H9 (cell line): ENCODE measurements at regions not wholly inside any gene's neighbourhood (a gene's known extent, or its start where the extent isn't known, plus 50 kb on each side); places are given as distances from the start of the nearest gene placed in this dataset.

ENCODE experiments used
- DNase-seq: peaks from one replicate; pipeline ENCODE4 v3.0.0-alpha.2; 2017
- H2AFZ ChIP-seq: one replicate; pipeline ENCODE4 v1.6.1; 2013; ENCODE audit warnings: mild to moderate bottlenecking, low read length, control low read depth, moderate library complexity
- H2AK5ac ChIP-seq: 2 replicates; pipeline ENCODE4 v1.6.1; 2013; ENCODE audit warnings: low read length, control low read depth, mixed read lengths; ENCODE audit not compliant: insufficient read length
- H2BK120ac ChIP-seq: one replicate; pipeline ENCODE4 v1.6.1; 2013; ENCODE audit warnings: low read depth, mild to moderate bottlenecking, low read length, control low read depth, inconsistent platforms; ENCODE audit not compliant: poor library complexity, severe bottlenecking
- H2BK12ac ChIP-seq: 2 replicates; pipeline ENCODE4 v1.6.1; 2013; ENCODE audit warnings: low read length, control low read depth, mixed read lengths, low read depth; ENCODE audit not compliant: insufficient read length
- H2BK15ac ChIP-seq: 2 replicates; pipeline ENCODE4 v1.6.1; 2013; ENCODE audit warnings: low read depth, low read length, control low read depth
- H2BK20ac ChIP-seq: one replicate; pipeline ENCODE4 v1.6.1; 2013; ENCODE audit warnings: low read depth, mild to moderate bottlenecking, low read length, control low read depth, inconsistent platforms; ENCODE audit not compliant: poor library complexity, severe bottlenecking
- H2BK5ac ChIP-seq: 2 replicates; pipeline ENCODE4 v1.6.1; 2013; ENCODE audit warnings: low read length, control low read depth, mixed read lengths; ENCODE audit not compliant: insufficient read length
- H3K14ac ChIP-seq: 2 replicates; pipeline ENCODE4 v1.6.1; 2013; ENCODE audit warnings: low read length, control low read depth; ENCODE audit not compliant: insufficient read depth
- H3K18ac ChIP-seq: 2 replicates; pipeline ENCODE4 v1.6.1; 2013; ENCODE audit warnings: low read depth, mild to moderate bottlenecking, mixed read lengths, low read length, control low read depth; ENCODE audit not compliant: insufficient read length
- H3K23ac ChIP-seq: 2 replicates; pipeline ENCODE4 v1.6.1; 2013; ENCODE audit warnings: low read length, control low read depth, mixed read lengths, low read depth; ENCODE audit not compliant: insufficient read length
- H3K23me2 ChIP-seq: 2 replicates; pipeline ENCODE4 v1.6.1; 2013; ENCODE audit warnings: low read depth, mild to moderate bottlenecking, mixed read lengths, low read length, control low read depth; ENCODE audit not compliant: insufficient read length, poor library complexity, severe bottlenecking
- H3K27ac ChIP-seq: 2 replicates; pipeline ENCODE4 v1.5.1; 2013; ENCODE audit warnings: low read length, control low read depth, mixed read lengths, low read depth; ENCODE audit not compliant: insufficient read length
- H3K27me3 ChIP-seq: 2 replicates; pipeline ENCODE4 v1.6.1; 2013; ENCODE audit warnings: low read length, control low read depth, inconsistent platforms; ENCODE audit not compliant: insufficient read depth
- H3K4ac ChIP-seq: 2 replicates; pipeline ENCODE4 v1.6.1; 2013; ENCODE audit warnings: low read depth, mild to moderate bottlenecking, control low read depth, inconsistent platforms, low read length, moderate library complexity
- H3K4me1 ChIP-seq: 2 replicates; pipeline ENCODE4 v1.6.1; 2013; ENCODE audit warnings: low read length, control low read depth, inconsistent platforms; ENCODE audit not compliant: insufficient read depth
- H3K4me2 ChIP-seq: 2 replicates; pipeline ENCODE4 v1.6.1; 2013; ENCODE audit warnings: low read length, control low read depth, mixed read lengths; ENCODE audit not compliant: insufficient read length, insufficient read depth
- H3K56ac ChIP-seq: 2 replicates; pipeline ENCODE4 v1.6.1; 2013; ENCODE audit warnings: low read depth, mild to moderate bottlenecking, mixed read lengths, low read length, control low read depth; ENCODE audit not compliant: insufficient read length
- H3K79me1 ChIP-seq: 2 replicates; pipeline ENCODE4 v1.6.1; 2013; ENCODE audit warnings: low read depth, mild to moderate bottlenecking, moderate library complexity, low read length, control low read depth, inconsistent platforms; ENCODE audit not compliant: insufficient read depth, poor library complexity, severe bottlenecking
- H3K79me2 ChIP-seq: 2 replicates; pipeline ENCODE4 v1.6.1; 2013; ENCODE audit warnings: low read length, control low read depth, inconsistent platforms; ENCODE audit not compliant: insufficient read depth
- H3K9ac ChIP-seq: 2 replicates; pipeline ENCODE4 v1.6.1; 2013; ENCODE audit warnings: low read length, control low read depth, mixed read lengths; ENCODE audit not compliant: insufficient read length; ENCODE audit errors: extremely low read depth
- H3K9me3 ChIP-seq: one replicate; pipeline ENCODE4 v1.6.1; 2013; ENCODE audit warnings: low read depth, low read length, inconsistent platforms; ENCODE audit not compliant: control insufficient read depth
- H3T11ph ChIP-seq: one replicate; pipeline ENCODE4 v1.6.1; 2013; ENCODE audit warnings: mild to moderate bottlenecking, low read length, control low read depth, inconsistent platforms
- H4K20me1 ChIP-seq: one replicate; pipeline ENCODE4 v1.6.1; 2013; ENCODE audit not compliant: control insufficient read depth, insufficient read length, insufficient read depth
- H4K5ac ChIP-seq: 2 replicates; pipeline ENCODE4 v1.6.1; 2013; ENCODE audit warnings: low read depth, mild to moderate bottlenecking, mixed read lengths, low read length, control low read depth; ENCODE audit not compliant: insufficient read length
- H4K8ac ChIP-seq: replicated peaks from 2 replicates; pipeline ENCODE4 v1.6.1; 2013; ENCODE audit warnings: low read length, control low read depth, mixed read lengths, low read depth; ENCODE audit not compliant: insufficient read length
- H4K91ac ChIP-seq: 2 replicates; pipeline ENCODE4 v1.6.1; 2013; ENCODE audit warnings: low read depth, mild to moderate bottlenecking, moderate library complexity, mixed read lengths, low read length, control low read depth; ENCODE audit not compliant: insufficient read length
- H3K27ac Mint-ChIP-seq, 3 experiments: 2 replicates in 2 of 3; 3 replicates in 1 of 3; pipeline ENCODE4 v1.8.0; 2020 to 2021; ENCODE audit warnings: mixed read lengths in 3 of 3, mild to moderate bottlenecking in 1 of 3, moderate library complexity in 1 of 3
- H3K27me3 Mint-ChIP-seq: 2 replicates; pipeline ENCODE4 v1.8.0; 2021; ENCODE audit warnings: low read depth, mild to moderate bottlenecking, moderate library complexity, mixed read lengths
- H3K36me3 Mint-ChIP-seq, 3 experiments: 2 replicates in 2 of 3; 3 replicates in 1 of 3; pipeline ENCODE4 v1.8.0; 2020 to 2021; ENCODE audit warnings: low read depth in 3 of 3, mixed read lengths in 3 of 3; ENCODE audit not compliant: insufficient read depth in 1 of 3
- H3K4me1 Mint-ChIP-seq, 2 experiments: 2 replicates each; pipeline ENCODE4 v1.8.0; 2020; ENCODE audit warnings: mixed read lengths in 2 of 2
- H3K4me3 Mint-ChIP-seq, 2 experiments: 2 replicates in 1 of 2; 3 replicates in 1 of 2; pipeline ENCODE4 v1.8.0; 2020 to 2021; ENCODE audit warnings: mild to moderate bottlenecking in 2 of 2, mixed read lengths in 2 of 2, moderate library complexity in 1 of 2
- H3K9me3 Mint-ChIP-seq, 2 experiments: 2 replicates in 1 of 2; 3 replicates in 1 of 2; pipeline ENCODE4 v1.8.0; 2020; ENCODE audit warnings: mild to moderate bottlenecking in 2 of 2, mixed read lengths in 2 of 2, moderate library complexity in 1 of 2
- WGBS: extraction: QIAGEN DNeasy Blood & Tissue Kit; methylation state at CpG from one replicate; pipeline ENCODE4 v1.1.7; 2013; ENCODE audit warnings: missing lambda C conversion rate, low lambda C conversion rate, mixed read lengths; ENCODE audit not compliant: insufficient read length; ENCODE audit errors: extremely low coverage; 5-methylcytosine and 5-hydroxymethylcytosine counted together
- TF ChIP-seq, protein P1 (sequence below): fragments of 200-600 bp; sonication (generic); conservative IDR thresholded peaks from 3 replicates; pipeline ENCODE4 v1.8.0; 2021; ENCODE audit warnings: antibody characterized with exemption, mild to moderate bottlenecking

DNA sequence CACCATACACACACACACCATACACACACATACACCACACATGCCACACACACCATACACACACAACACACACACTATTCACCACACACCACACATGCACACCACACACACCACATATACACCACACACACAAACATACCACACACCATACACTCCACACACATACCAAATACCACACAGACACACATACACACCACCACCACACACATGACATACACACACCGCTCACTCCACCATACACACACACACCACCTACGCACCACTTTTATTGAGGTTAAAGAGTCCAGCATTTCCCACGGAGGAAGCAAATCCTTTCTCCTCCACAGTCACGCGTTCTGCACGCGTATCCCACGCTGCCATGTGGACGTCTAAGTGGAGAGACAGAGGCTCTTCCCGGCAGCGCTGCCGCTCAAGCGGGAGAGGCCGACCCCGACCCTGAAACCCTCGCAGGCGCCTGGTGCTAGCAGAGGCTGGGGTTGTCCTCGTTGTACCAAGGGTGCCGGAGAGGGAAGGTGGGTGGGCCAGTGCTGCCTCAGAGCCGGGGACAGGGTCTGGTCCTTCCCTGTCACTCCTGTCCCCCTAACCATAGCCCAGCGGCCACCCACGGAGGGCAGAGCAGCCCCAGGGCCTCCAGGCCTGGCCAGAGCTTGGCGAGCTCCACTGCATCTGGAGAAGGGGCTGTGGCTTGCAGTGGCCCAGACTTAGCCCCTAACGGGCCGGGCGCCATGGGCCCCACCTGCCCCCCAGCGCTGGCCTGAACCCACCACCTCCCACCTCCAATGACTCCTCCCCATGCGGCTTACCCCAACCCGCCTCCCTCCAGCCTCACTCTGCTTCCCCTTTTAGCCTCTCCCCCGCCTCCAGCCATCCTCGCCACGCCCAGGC lies 1495.0 kb downstream of the BRD1 start:
- peak overlapping the region in 1 of 2 experiments; percentile 24; a peak in 1 of 5 replicates for H3K4me3 Mint-ChIP-seq
- H3K79me1 ChIP-seq = no peaks in the 10 kb centered on the region
- no peak overlapping the region for H3T11ph ChIP-seq
- no peak overlapping the region for H2AK5ac ChIP-seq
- 100% methylated on average over 1 of the region's 32 CpGs for WGBS
- H4K91ac ChIP-seq = no peak overlapping the region
- no peak overlapping the region for H4K5ac ChIP-seq
- no peak overlapping the region for H3K9ac ChIP-seq
- H3K18ac ChIP-seq = no peak overlapping the region
- H2AFZ ChIP-seq = no peak overlapping the region
- peaks cover 4 to 6% of the 10 kb centered on the region in 2 experiments; a peak in 2 of 4 replicates for H3K4me1 Mint-ChIP-seq
- H3K27me3 ChIP-seq = no peaks in the 10 kb centered on the region
- no peak overlapping the region for H3K27ac ChIP-seq
- H2BK12ac ChIP-seq = no peak overlapping the region
- H3K27ac Mint-ChIP-seq = peak overlapping the region in 1 of 3 experiments; percentile 0; a peak in 1 of 7 replicates
- no peak overlapping the region for H3K4me2 ChIP-seq
- H4K20me1 ChIP-seq = no peaks in the 10 kb centered on the region
- H3K56ac ChIP-seq = no peak overlapping the region
- no peak overlapping the region for H3K4ac ChIP-seq
- TF ChIP-seq, protein P1, sequence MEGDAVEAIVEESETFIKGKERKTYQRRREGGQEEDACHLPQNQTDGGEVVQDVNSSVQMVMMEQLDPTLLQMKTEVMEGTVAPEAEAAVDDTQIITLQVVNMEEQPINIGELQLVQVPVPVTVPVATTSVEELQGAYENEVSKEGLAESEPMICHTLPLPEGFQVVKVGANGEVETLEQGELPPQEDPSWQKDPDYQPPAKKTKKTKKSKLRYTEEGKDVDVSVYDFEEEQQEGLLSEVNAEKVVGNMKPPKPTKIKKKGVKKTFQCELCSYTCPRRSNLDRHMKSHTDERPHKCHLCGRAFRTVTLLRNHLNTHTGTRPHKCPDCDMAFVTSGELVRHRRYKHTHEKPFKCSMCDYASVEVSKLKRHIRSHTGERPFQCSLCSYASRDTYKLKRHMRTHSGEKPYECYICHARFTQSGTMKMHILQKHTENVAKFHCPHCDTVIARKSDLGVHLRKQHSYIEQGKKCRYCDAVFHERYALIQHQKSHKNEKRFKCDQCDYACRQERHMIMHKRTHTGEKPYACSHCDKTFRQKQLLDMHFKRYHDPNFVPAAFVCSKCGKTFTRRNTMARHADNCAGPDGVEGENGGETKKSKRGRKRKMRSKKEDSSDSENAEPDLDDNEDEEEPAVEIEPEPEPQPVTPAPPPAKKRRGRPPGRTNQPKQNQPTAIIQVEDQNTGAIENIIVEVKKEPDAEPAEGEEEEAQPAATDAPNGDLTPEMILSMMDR = no peak
- H3K79me2 ChIP-seq = no peaks in the 10 kb centered on the region
- H3K23me2 ChIP-seq = no peaks in the 10 kb centered on the region
- peaks cover 12 to 18% of the 10 kb centered on the region in 2 experiments for H3K9me3 Mint-ChIP-seq
- H3K4me1 ChIP-seq = no peaks in the 10 kb centered on the region
- no peak overlapping the region for H4K8ac ChIP-seq
- no peak for DNase-seq
- H2BK5ac ChIP-seq = no peak overlapping the region
- H2BK20ac ChIP-seq = no peak overlapping the region
- H2BK15ac ChIP-seq = no peak overlapping the region
- H2BK120ac ChIP-seq = no peak overlapping the region
- peaks cover 7 to 17% (median 8%) of the 10 kb centered on the region in 3 experiments; a peak in 6 of 7 replicates for H3K36me3 Mint-ChIP-seq
- peaks cover 9% of the 10 kb centered on the region for H3K27me3 Mint-ChIP-seq
- no peak overlapping the region for H3K23ac ChIP-seq
- peaks cover 5% of the 10 kb centered on the region for H3K9me3 ChIP-seq
- peak overlapping the region; percentile 18; the same call in 1 of the 2 replicates for H3K14ac ChIP-seq
